ENCODE measurements at regions not wholly inside any gene's neighbourhood (a gene's known extent, or its start where the extent isn't known, plus 50 kb on each side); places are given as distances from the start of the nearest gene placed in this dataset.

- no peaks in the 10 kb centered on the region for H3K36me3 Mint-ChIP-seq (ENCODE audit: low read depth)
- H3K27ac Mint-ChIP-seq, result no peak overlapping the region
- CTCF ChIA-PET, result no interaction called here
- H3K4me3 Mint-ChIP-seq, result no peak overlapping the region
- H3K9me3 Mint-ChIP-seq, result no peaks in the 10 kb centered on the region
- POLR2A ChIA-PET, result no interaction called here
- intact Hi-C loops (cut with micrococcal nuclease), result no loop called here
- ATAC-seq (no peak), DNase-seq (no peak)
- no peaks in the 10 kb centered on the region for H3K4me1 Mint-ChIP-seq (ENCODE audit: low read depth)
- TF ChIP-seq CTCF (IDR thresholded peaks at IDR 0.05), result no peak
- no peaks in the 10 kb centered on the region for H3K27me3 Mint-ChIP-seq
These were observed 682.1 kb downstream of the MECOM start for GRCh38 chr3:168981396-168981795.

GRCh38 chr3:168977716-168978374, 685.7 kb downstream of the MECOM start:
- DNase-seq, result no peak
- Mint-ChIP-seq H3K36me3 (ENCODE audit: low read depth) (no peaks in the 10 kb centered on the region), H3K27me3 (no peaks in the 10 kb centered on the region), H3K9me3 (no peaks in the 10 kb centered on the region), H3K27ac (no peak overlapping the region), H3K4me1 (ENCODE audit: low read depth) (no peaks in the 10 kb centered on the region), H3K4me3 (no peak overlapping the region)
- no peak for TF ChIP-seq CTCF (IDR thresholded peaks at IDR 0.05)
- ChIA-PET POLR2A (interaction anchor here (0.6 kb wide), 1 partner anchor 93 kb away, joined by 3 read pairs; no protein-coding TSS in a partner anchor), CTCF (no interaction called here)
- no peak for ATAC-seq
- intact Hi-C loops (cut with micrococcal nuclease), result no loop called here

- CTCF ChIA-PET, result no interaction called here
- intact Hi-C loops (cut with micrococcal nuclease), result no loop called here
- POLR2A ChIA-PET, result no interaction called here
- ATAC-seq (no peak), DNase-seq (no peak)
- Mint-ChIP-seq H3K4me3 (no peak overlapping the region), H3K4me1 (ENCODE audit: low read depth) (no peaks in the 10 kb centered on the region), H3K27me3 (no peaks in the 10 kb centered on the region), H3K9me3 (no peaks in the 10 kb centered on the region), H3K27ac (no peak overlapping the region), H3K36me3 (ENCODE audit: low read depth) (no peaks in the 10 kb centered on the region)
- TF ChIP-seq CTCF (IDR thresholded peaks at IDR 0.05), result no peak
These were observed 686.5 kb downstream of the MECOM start for GRCh38 chr3:168976969-168977368.

- no peaks in the 10 kb centered on the region for H3K9me3 Mint-ChIP-seq
- no peak for DNase-seq
- H3K4me1 Mint-ChIP-seq (ENCODE audit: low read depth), result no peaks in the 10 kb centered on the region
- ChIA-PET CTCF (no interaction called here), POLR2A (no interaction called here)
- H3K36me3 Mint-ChIP-seq (ENCODE audit: low read depth), result no peaks in the 10 kb centered on the region
- TF ChIP-seq CTCF (IDR thresholded peaks at IDR 0.05), result no peak
- no peaks in the 10 kb centered on the region for H3K27me3 Mint-ChIP-seq
- ATAC-seq, result no peak
- intact Hi-C loops (cut with micrococcal nuclease), result no loop called here
- no peak overlapping the region for H3K27ac Mint-ChIP-seq
- no peak overlapping the region for H3K4me3 Mint-ChIP-seq
These were observed 687.9 kb downstream of the MECOM start for GRCh38 chr3:168975576-168975975.

- CTCF ChIA-PET, result no interaction called here
- Mint-ChIP-seq H3K4me1 (ENCODE audit: low read depth) (no peaks in the 10 kb centered on the region), H3K27me3 (no peaks in the 10 kb centered on the region), H3K27ac (no peak overlapping the region), H3K9me3 (no peaks in the 10 kb centered on the region), H3K36me3 (ENCODE audit: low read depth) (no peaks in the 10 kb centered on the region), H3K4me3 (no peak overlapping the region)
- DNase-seq, result no peak
- no peak for ATAC-seq
- POLR2A ChIA-PET, result no interaction called here
- TF ChIP-seq CTCF (IDR thresholded peaks at IDR 0.05), result no peak
- intact Hi-C loops (cut with micrococcal nuclease), result no loop called here
These were observed 688.7 kb downstream of the MECOM start for GRCh38 chr3:168974617-168975403.

Data from activated CD8-positive, alpha-beta T cell treated with anti-CD3 and anti-CD28 coated beads for 36 hours (primary cell).